HG03565 (cell line): ENCODE measurements at regions not wholly inside any gene's neighbourhood (a gene's known extent, or its start where the extent isn't known, plus 50 kb on each side); places are given as distances from the start of the nearest gene placed in this dataset.
"Not testable (repeated sequence)": the region's sequence is repeated elsewhere in the genome, so short reads cannot be mapped to it uniquely, and the experiment has no call there.

ENCODE experiments used
- ATAC-seq: cut with Tn5 transposase; IDR thresholded peaks from one replicate; pipeline ENCODE4 v1.9.1; 2021; ENCODE audit warnings: mild to moderate bottlenecking, moderate library complexity; ENCODE audit not compliant: unreplicated experiment

GRCh38 chr11:28842716-28843115 is 734.5 kb downstream of the METTL15 start:
- no peak for ATAC-seq

- no peak for ATAC-seq
Measured at GRCh38 chr11:28838741-28839140, 730.6 kb downstream of the METTL15 start.

GRCh38 chr11:28837599-28837998 is 729.4 kb downstream of the METTL15 start:
- no peak for ATAC-seq

- no peak for ATAC-seq
Measured at GRCh38 chr11:28836285-28837081, 728.3 kb downstream of the METTL15 start.

DNA sequence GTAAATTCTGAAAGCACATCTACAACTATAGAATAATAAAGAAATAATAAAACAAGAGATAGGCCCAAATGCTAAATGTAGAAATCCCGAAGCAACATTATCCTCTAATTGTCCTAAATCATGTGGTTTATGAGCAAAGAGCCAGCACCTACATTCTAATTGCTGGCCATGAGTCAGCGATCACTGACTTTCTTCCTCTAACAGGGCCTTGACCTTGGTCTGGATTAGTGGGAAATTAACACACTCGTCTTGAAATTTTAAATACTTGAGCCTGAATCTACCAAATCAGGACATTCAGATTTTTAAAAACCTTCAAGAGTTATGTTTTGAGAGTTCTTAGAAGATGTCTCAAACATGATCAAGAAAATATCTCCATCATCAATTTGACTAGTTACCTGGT is 727.6 kb downstream of the METTL15 start:
- no peak for ATAC-seq

DNA sequence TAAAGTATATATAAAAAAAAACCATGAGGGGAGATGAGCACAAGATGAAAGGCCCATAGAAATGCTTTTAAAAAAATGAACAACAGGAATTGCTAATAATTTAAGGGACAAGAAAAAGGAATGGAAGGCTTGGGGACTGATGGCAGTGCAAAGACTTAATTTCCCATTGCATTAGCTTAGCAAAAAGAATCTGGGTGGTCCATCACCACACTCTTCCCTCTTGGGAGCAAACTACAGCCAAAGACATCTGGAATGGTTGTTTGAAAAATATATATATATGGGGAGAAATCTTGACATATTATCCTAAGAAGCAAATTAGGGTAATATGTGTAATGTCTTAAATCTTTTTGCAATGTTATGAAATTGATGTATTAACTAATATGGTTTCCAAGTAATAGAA is 727.1 kb downstream of the METTL15 start:
- no peak for ATAC-seq

- no peak for ATAC-seq
Measured at GRCh38 chr11:28834877-28835276, 726.7 kb downstream of the METTL15 start.

GRCh38 chr11:28833670-28834069 is 725.5 kb downstream of the METTL15 start:
- no peak for ATAC-seq

- no peak for ATAC-seq
Measured at GRCh38 chr11:28833169-28833568, 725.0 kb downstream of the METTL15 start.

- ATAC-seq = no peak
Measured at GRCh38 chr11:28826807-28827206, 718.6 kb downstream of the METTL15 start.

DNA sequence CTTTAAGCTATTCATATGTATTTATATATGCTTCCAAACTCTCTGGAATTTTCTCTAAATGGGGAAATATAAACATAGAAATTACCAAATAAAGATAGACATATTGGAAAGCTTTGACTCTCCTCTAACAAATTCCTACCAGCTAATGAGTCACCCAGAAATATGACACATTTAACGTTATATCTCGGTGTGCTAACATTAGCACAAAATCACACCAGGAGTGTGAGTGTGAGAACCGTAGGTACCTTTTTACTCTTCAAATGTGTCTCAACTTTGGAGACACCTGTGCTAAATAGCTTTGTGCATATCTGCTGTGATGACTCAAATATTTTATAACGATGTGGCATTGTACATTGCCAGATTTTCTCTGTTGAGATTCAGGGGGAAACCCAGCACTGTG is 714.4 kb downstream of the METTL15 start:
- no peak for ATAC-seq

DNA sequence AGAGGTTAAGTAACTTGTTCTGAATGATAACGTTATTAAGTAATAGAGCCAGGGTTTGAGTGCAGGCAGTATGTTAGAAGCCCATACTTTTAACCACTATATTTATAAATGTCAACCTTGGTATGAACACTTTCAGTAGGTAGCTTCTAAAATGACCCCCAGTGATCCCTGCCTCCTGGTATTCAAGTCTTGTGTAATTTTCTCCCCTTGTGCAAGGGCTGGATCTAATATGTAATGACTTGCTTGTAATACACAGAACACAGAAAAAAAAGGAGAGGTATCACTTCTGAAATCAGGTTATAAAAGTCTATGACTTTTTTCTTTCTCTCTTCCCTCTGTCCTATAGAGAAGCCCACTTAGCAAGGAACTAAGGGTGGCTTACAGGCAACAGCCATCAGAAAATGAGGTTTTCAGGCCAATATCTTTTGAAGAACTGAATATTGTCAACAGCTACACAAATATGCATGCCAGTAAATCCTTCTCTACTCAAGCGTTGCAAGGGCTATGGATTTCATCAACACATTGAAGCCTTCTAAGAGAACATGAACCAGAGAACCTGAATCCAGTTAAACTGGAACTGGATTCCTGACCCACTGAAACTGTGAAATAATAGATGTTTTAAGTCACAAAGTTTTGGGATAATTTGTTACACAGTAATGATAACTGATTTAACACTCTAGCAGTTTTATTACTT is 712.3 kb downstream of the METTL15 start:
- ATAC-seq = no peak

GRCh38 chr11:28819741-28820140 is 711.6 kb downstream of the METTL15 start:
- no peak for ATAC-seq

DNA sequence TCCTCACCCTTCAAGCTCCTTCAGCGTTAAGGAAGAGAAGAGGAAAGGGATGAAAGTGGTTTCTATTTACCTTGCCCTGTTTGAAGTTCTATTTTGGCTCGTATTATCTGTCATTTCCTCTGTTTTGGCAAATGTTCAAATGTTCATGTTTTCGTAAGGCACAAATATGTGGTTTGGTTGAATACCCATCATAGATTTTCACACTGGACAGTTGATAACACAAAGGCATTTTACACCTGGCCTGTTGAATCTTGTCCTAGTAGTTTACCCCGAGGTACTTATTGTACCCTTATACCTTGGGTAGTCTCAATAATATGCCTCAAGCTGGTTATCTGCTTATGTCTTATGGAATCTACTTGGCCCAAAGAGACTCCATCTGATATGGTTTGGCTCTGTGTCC is 706.9 kb downstream of the METTL15 start:
- ATAC-seq = no peak

DNA sequence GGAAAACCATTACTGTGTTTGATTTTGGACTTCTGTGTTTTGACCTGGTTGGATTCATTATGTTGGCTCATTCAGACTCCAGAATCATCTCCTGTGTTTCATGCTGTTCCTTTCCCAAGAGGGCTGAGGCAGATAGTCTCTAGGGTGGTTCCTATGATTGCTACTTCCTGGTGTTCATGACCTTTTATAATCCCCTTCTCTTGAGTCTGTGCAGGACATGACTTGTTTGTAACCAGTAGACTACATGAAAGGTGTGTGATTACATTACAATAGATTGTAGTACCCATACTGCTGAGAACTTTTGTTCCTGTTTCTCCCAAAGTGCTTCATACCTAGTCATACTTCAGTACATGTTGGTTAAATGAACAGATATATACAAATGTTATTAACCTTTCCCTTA is 700.6 kb downstream of the METTL15 start:
- no peak for ATAC-seq

- ATAC-seq = no peak
Measured at GRCh38 chr11:28799316-28799715, 691.1 kb downstream of the METTL15 start.

DNA sequence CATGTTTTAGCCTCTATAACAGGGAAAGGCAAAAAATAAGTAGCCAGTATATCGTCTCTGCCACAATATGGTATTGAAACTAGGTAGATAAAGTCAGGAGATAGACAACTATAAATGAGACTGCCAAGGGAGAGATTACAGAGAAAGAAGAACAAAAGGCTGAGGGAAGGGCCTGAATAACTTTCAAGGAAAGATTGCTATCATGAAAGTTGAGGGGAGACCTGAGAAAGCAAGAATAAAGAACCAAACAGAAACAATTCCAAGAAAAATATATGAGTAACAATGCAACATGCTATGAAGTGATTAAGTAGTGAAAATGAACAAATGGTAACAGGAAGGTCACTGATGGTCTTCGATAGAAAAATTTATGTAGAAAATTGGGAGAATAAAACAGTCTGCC is 690.1 kb downstream of the METTL15 start:
- no peak for ATAC-seq

- no peak for ATAC-seq
Measured at GRCh38 chr11:28797536-28797935, 689.3 kb downstream of the METTL15 start.

GRCh38 chr11:28794405-28794804 is 686.2 kb downstream of the METTL15 start:
- ATAC-seq = no peak

GRCh38 chr11:28793282-28793738 is 685.1 kb downstream of the METTL15 start:
- no peak for ATAC-seq

GRCh38 chr11:28792856-28793255 is 684.7 kb downstream of the METTL15 start:
- ATAC-seq = no peak

GRCh38 chr11:28787897-28788296 is 679.7 kb downstream of the METTL15 start:
- not testable (repeated sequence) for ATAC-seq
